ENCODE measurements at regions not wholly inside any gene's neighbourhood (a gene's known extent, or its start where the extent isn't known, plus 50 kb on each side); places are given as distances from the start of the nearest gene placed in this dataset.

- no peak for TF ChIP-seq CTCF (IDR thresholded peaks at IDR 0.05)
These were observed 416.1 kb downstream of the LMO4 start for GRCh38 chr1:87744763-87745162.

- no peak for TF ChIP-seq CTCF (IDR thresholded peaks at IDR 0.05)
These were observed 424.7 kb downstream of the LMO4 start for GRCh38 chr1:87753366-87753765.

GRCh38 chr1:87754139-87754538 lies 425.5 kb downstream of the LMO4 start:
- no peak for TF ChIP-seq CTCF (IDR thresholded peaks at IDR 0.05)

GRCh38 chr1:87757676-87758075 lies 429.0 kb downstream of the LMO4 start:
- TF ChIP-seq CTCF (IDR thresholded peaks at IDR 0.05), result no peak

GRCh38 chr1:87759421-87760087 lies 430.9 kb downstream of the LMO4 start:
- TF ChIP-seq CTCF (IDR thresholded peaks at IDR 0.05), result no peak

GRCh38 chr1:87760155-87760554 lies 431.5 kb downstream of the LMO4 start:
- TF ChIP-seq CTCF (IDR thresholded peaks at IDR 0.05), result no peak

- no peak for TF ChIP-seq CTCF (IDR thresholded peaks at IDR 0.05)
These were observed 432.0 kb downstream of the LMO4 start for GRCh38 chr1:87760654-87761053.

- TF ChIP-seq CTCF (IDR thresholded peaks at IDR 0.05), result no peak
These were observed 434.8 kb downstream of the LMO4 start for GRCh38 chr1:87763483-87763882.
